ENCODE measurements at regions not wholly inside any gene's neighbourhood (a gene's known extent, or its start where the extent isn't known, plus 50 kb on each side); places are given as distances from the start of the nearest gene placed in this dataset.

DNA sequence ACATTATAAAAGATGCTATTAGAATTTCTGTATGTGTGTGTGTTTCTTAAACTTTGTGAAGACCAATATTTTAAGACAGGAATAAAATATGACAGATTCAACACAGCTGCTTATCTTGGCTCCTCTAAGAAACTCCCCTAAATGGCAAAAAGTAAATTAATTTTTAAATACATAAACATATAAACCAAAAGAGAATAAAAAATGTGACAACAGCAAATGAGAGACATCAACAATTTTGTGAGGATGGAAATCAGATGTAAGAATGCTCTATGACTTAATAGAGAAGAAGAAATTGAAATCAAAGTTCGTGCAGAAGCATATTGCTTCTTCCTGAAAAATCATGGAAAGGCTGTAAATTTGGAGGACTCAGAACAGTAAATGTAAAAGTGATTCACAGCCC, 1083.8 kb downstream of the FLRT2 start:
- CTCF ChIA-PET: no interaction called here

DNA sequence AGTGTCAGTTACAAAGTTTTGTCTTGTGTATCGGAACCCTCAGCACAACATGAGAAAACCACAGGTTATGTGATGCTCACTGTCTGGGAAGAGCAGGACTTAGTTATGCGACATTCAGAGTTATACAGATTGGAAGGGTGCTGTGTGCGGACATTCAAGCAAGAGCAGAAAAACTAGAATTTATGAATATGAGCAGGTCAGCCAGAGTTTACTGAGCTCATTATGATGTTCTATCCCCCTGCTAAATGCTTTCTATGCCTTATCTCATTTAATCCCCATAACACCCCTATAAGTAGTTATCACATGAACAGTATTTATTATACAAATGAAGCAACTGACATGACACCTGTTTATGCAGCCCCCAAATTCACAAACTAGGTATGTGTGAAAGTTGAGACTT, 1083.2 kb downstream of the FLRT2 start:
- no peaks in the 10 kb centered on the region for H3K27me3 Mint-ChIP-seq
- CTCF ChIA-PET: interaction anchor here (0.6 kb wide), 1 partner anchor 1405 kb away, joined by 5 read pairs; no protein-coding TSS in a partner anchor
- no peak for DNase-seq
- no peaks in the 10 kb centered on the region for H3K9me3 Mint-ChIP-seq
- H3K36me3 Mint-ChIP-seq (ENCODE audit: low read depth): no peaks in the 10 kb centered on the region
- POLR2A ChIA-PET: no interaction called here
- H3K4me3 Mint-ChIP-seq: no peak overlapping the region
- H3K27ac Mint-ChIP-seq: no peak overlapping the region
- H3K4me1 Mint-ChIP-seq: no peaks in the 10 kb centered on the region

More for the DNA sequence above, 1083.8 kb downstream of the FLRT2 start:
- H3K4me3 Mint-ChIP-seq: no peak overlapping the region
- no peak for DNase-seq
- no peaks in the 10 kb centered on the region for H3K36me3 Mint-ChIP-seq (ENCODE audit: low read depth)
- no peaks in the 10 kb centered on the region for H3K4me1 Mint-ChIP-seq
- H3K27me3 Mint-ChIP-seq: no peaks in the 10 kb centered on the region
- H3K27ac Mint-ChIP-seq: no peak overlapping the region
- no peaks in the 10 kb centered on the region for H3K9me3 Mint-ChIP-seq
- POLR2A ChIA-PET: no interaction called here

DNA sequence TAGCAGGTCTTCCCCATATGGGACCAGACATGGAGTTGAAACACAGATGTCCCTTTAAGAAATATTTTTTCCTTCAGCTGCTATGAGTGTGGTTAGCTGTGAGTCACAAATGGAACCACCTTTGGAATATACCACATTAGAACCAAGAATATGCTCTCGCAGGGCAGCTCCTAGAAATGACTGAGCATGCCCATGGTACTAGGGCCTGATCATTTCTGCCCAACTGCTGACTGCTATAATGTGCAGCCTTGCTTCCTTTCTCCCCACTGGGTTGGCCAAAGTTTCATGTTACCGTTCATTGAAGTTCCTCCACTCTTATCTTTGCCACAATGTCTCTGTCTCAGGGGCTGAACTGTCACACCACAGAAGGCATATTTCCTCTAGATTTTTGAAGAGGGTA, 1074.6 kb downstream of the FLRT2 start:
- CTCF ChIA-PET: no interaction called here
- no peak for DNase-seq
- H3K4me1 Mint-ChIP-seq: no peaks in the 10 kb centered on the region
- no peaks in the 10 kb centered on the region for H3K36me3 Mint-ChIP-seq (ENCODE audit: low read depth)
- H3K9me3 Mint-ChIP-seq: no peaks in the 10 kb centered on the region
- no peak overlapping the region for H3K27ac Mint-ChIP-seq
- no peak overlapping the region for H3K4me3 Mint-ChIP-seq
- POLR2A ChIA-PET: no interaction called here
- no peaks in the 10 kb centered on the region for H3K27me3 Mint-ChIP-seq

DNA sequence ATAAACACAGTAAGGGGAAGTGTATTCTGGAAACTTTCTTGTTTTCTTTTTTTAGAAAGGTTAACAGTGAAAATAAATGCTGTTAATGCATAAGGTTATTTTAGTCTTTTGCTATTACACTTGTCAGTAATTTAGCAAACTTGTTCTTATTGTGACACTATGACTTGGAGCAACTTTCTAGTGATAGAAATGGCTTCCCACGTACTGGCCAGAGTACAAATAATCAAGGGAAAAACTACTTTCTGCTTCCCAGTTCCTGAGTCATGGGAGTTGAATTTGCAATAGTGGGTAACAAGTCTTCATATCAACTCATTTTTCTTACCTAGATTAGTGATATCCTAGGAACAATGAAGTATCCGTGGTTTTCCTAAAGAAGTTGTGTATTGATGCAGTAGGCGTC, 1072.3 kb downstream of the FLRT2 start:
- CTCF ChIA-PET: no interaction called here

DNA sequence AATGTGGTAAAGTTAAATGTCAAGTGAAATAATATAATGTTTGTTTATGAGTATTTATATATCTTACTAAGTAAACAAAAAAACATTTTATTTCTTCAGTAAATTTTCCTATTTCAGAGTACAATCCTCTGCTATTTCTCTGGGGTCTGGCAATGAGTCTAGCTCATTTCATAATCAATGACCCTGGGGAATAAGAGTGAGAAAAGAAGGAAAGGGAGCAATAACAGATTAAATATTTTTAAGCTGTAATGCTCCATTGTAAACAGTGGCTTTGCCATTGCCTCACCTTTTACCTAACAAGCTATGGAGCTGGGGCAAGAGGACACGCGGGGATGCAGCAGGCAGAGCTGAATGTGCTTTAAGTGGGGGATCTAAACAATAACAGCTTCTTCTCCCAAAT, 1071.9 kb downstream of the FLRT2 start:
- no peaks in the 10 kb centered on the region for H3K27me3 Mint-ChIP-seq
- H3K4me3 Mint-ChIP-seq: no peak overlapping the region
- no peaks in the 10 kb centered on the region for H3K4me1 Mint-ChIP-seq
- POLR2A ChIA-PET: no interaction called here
- CTCF ChIA-PET: no interaction called here
- H3K9me3 Mint-ChIP-seq: no peaks in the 10 kb centered on the region
- DNase-seq: no peak
- no peak overlapping the region for H3K27ac Mint-ChIP-seq
- no peaks in the 10 kb centered on the region for H3K36me3 Mint-ChIP-seq (ENCODE audit: low read depth)

More for the DNA sequence above, 1072.3 kb downstream of the FLRT2 start:
- Mint-ChIP-seq H3K4me1 (no peaks in the 10 kb centered on the region), H3K4me3 (no peak overlapping the region), H3K9me3 (no peaks in the 10 kb centered on the region), H3K27ac (no peak overlapping the region), H3K27me3 (no peaks in the 10 kb centered on the region), H3K36me3 (ENCODE audit: low read depth) (no peaks in the 10 kb centered on the region)
- POLR2A ChIA-PET: no interaction called here
- DNase-seq: no peak

DNA sequence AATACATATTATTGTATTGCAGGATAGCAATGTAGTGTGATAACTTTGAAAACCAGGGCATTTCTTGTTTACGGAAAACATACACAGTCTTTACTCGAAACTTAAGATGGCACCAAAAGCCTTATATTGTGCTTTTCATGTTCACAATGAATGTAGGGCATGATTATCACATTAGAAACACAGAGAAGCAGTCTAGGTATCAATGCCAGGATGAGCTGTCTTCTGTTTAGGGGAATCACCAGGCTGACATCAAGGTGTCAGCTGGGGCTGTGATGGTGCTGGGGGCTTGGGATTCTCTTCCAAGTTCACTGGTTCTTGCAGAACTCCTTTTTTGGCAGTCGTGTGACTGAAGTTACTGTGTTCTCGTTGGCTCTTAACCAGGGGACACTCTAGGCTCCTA, 1067.3 kb downstream of the FLRT2 start:
- DNase-seq: no peak
- H3K9me3 Mint-ChIP-seq: peaks cover 8% of the 10 kb centered on the region
- H3K27ac Mint-ChIP-seq: no peak overlapping the region
- H3K4me1 Mint-ChIP-seq: no peaks in the 10 kb centered on the region
- H3K27me3 Mint-ChIP-seq: no peaks in the 10 kb centered on the region
- no peak overlapping the region for H3K4me3 Mint-ChIP-seq
- no peaks in the 10 kb centered on the region for H3K36me3 Mint-ChIP-seq (ENCODE audit: low read depth)
- POLR2A ChIA-PET: no interaction called here
- CTCF ChIA-PET: no interaction called here

DNA sequence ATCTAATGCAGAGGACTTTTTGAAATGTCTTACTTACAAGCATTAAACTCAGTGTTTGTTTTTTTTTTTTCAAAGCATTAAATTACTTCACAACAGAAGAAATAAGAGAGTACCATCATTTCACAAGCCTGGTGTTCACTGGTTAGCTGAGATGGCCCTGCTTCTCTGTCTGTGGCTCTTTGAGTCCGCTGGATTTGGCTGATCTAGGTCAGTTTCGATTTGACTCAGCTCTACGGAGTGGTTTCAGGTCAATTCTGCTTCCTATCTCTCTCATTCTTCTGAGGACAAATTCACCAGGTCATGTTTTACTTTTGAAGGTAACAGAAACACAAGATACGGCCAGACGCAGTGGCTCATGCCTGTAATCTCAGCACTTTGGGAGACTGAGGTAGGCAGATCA, 1066.1 kb downstream of the FLRT2 start:
- POLR2A ChIA-PET: no interaction called here
- H3K9me3 Mint-ChIP-seq: peaks cover 8% of the 10 kb centered on the region
- CTCF ChIA-PET: no interaction called here
- no peaks in the 10 kb centered on the region for H3K4me1 Mint-ChIP-seq
- no peak overlapping the region for H3K27ac Mint-ChIP-seq
- no peak for DNase-seq
- H3K27me3 Mint-ChIP-seq: no peaks in the 10 kb centered on the region
- no peaks in the 10 kb centered on the region for H3K36me3 Mint-ChIP-seq (ENCODE audit: low read depth)
- H3K4me3 Mint-ChIP-seq: no peak overlapping the region

DNA sequence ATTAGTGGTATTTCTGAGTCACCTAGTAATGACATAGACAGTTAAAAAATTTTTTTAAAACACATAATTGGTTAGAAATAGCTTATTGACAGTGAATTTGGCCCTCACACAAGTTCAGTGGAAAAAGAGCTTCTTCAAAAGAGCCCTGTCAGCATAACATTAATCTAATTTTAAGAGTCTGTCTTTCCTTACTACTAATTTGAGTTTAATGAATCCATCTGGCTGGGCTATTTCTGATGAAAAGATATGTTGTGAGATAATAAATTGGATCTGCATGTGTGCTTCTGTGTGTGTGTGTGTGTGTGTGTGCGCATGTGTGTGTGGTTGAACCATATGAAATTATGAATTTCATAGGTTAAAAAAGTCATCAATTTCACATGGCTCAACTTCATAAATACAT, 1045.2 kb downstream of the FLRT2 start:
- ChIA-PET POLR2A (no interaction called here), CTCF (no interaction called here)
- H3K4me3 Mint-ChIP-seq: no peak overlapping the region
- no peaks in the 10 kb centered on the region for H3K27me3 Mint-ChIP-seq
- DNase-seq: no peak
- no peak overlapping the region for H3K27ac Mint-ChIP-seq
- no peaks in the 10 kb centered on the region for H3K4me1 Mint-ChIP-seq
- no peaks in the 10 kb centered on the region for H3K36me3 Mint-ChIP-seq (ENCODE audit: low read depth)
- no peaks in the 10 kb centered on the region for H3K9me3 Mint-ChIP-seq

DNA sequence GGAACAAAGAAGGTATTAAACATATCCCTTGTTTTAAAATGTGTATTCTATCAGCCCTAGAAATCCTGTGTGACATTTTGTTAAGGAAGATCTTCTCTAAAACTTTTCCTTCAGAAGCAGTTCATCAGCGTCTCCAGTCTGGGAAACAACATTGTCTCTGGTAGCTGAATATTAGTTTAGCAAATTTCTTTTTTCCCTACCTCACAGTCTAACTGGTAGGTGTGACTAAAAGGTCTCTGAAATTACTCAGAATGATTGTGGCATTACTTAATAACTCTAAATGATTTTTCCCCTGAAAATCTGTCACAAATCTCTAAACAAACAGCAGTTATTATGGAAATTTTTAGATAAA, 1044.8 kb downstream of the FLRT2 start:
- Mint-ChIP-seq H3K36me3 (ENCODE audit: low read depth) (no peaks in the 10 kb centered on the region), H3K9me3 (no peaks in the 10 kb centered on the region), H3K4me3 (no peak overlapping the region), H3K4me1 (no peaks in the 10 kb centered on the region), H3K27me3 (no peaks in the 10 kb centered on the region), H3K27ac (no peak overlapping the region)
- no peak for DNase-seq
- CTCF ChIA-PET: no interaction called here
- POLR2A ChIA-PET: no interaction called here

DNA sequence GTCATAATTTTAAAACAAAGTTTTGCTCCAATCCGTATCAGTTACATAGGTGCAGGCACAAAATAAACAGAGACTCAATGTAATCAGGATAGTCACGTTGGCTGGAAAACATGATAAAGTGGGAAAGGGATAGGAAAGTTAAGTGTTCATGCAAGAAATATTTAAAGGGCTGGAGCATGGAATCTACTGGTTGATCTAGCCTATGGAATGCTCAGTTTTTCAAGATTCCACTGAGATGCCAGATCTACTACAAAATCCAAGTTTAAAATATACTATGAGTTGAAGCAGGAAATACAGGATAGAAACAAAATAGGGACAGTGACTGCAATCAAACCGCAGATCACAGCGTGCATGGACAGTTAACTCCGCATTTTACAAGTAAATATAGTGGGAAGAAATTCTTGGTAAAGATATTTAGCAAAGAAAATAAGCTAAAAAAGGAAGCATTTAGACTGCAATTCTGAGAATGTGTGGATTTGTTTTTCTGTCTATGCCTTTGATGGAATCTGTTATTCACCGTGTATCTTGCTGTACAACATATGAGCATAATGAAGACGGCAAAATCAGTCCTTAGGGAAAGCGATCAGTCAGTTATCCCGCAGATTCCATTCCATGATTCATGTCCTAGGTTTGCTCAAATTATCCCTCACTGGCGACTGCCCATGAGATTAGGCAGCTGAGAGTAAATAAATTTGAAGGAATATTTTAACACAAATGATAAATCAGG, 1044.3 kb downstream of the FLRT2 start:
- H3K4me1 Mint-ChIP-seq: no peaks in the 10 kb centered on the region
- H3K27me3 Mint-ChIP-seq: no peaks in the 10 kb centered on the region
- no peak for DNase-seq
- no peaks in the 10 kb centered on the region for H3K36me3 Mint-ChIP-seq (ENCODE audit: low read depth)
- H3K9me3 Mint-ChIP-seq: no peaks in the 10 kb centered on the region
- no peak overlapping the region for H3K27ac Mint-ChIP-seq
- ChIA-PET CTCF (no interaction called here), POLR2A (no interaction called here)
- no peak overlapping the region for H3K4me3 Mint-ChIP-seq

DNA sequence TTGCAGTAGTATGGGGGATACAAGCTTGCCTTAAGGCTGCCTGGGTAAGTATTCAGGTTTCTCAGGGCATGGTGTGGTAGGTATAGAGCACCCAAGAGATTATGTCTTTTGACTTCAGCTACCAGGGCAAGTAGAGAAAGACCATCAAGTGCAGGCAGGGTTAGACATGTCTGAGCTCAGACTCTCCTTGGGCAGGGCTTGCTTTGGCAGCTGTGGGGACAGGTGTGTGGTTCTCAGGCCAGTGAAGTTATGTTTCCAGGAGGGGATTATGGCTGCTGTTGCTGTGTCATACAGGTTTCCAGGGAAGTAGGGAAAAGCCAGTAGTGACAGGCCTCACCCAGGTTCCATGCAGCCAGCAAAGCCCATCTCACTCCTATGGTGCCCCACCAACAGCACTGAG, 1040.4 kb downstream of the FLRT2 start:
- POLR2A ChIA-PET: no interaction called here
- Mint-ChIP-seq H3K9me3 (no peaks in the 10 kb centered on the region), H3K27me3 (no peaks in the 10 kb centered on the region), H3K4me3 (no peak overlapping the region), H3K4me1 (no peaks in the 10 kb centered on the region), H3K36me3 (ENCODE audit: low read depth) (no peaks in the 10 kb centered on the region), H3K27ac (no peak overlapping the region)
- CTCF ChIA-PET: no interaction called here
- DNase-seq: no peak

DNA sequence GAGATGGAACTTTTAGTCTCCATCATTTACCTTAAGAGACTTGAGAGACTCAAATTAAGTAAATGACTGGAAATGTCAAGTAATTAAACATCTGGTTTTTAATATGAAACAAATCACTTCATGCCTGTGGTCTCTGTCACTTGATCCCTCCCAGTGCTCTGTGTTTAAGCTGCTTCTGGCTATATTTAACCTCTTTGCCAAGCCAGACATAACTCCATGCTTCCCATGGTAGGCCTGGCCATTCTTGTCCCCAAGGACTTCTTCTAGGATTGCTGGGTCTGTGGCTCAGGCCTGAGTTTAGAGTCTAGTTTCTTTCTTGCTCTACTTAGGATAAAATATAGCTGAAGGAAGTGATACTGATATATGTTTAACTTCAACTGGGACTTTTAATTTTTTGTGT, 1013.6 kb downstream of the FLRT2 start:
- H3K27me3 Mint-ChIP-seq: no peaks in the 10 kb centered on the region
- DNase-seq: no peak
- H3K36me3 Mint-ChIP-seq (ENCODE audit: low read depth): no peaks in the 10 kb centered on the region
- H3K9me3 Mint-ChIP-seq: no peaks in the 10 kb centered on the region
- POLR2A ChIA-PET: no interaction called here
- CTCF ChIA-PET: no interaction called here
- no peaks in the 10 kb centered on the region for H3K4me1 Mint-ChIP-seq
- H3K27ac Mint-ChIP-seq: no peak overlapping the region
- H3K4me3 Mint-ChIP-seq: no peak overlapping the region

DNA sequence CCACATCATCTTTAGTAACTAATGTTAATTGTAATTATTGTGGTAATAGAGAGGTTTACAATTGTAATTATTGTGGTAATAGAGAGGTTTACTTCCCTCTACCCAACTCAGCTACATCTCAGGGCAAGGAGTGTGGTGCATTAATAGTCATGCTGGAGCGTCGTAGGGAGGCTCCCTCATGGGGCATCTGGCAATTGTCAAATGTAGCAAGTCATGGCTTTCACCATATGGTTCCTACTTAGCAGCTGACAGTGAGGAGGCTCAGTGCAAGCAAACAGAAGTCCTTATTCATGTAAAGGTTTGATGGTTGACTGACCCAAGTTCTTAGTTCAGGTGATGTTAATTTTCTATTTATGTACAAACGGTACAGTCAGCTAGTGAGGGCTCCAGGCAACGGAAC, 1012.0 kb downstream of the FLRT2 start:
- ChIA-PET CTCF (no interaction called here), POLR2A (no interaction called here)
- no peaks in the 10 kb centered on the region for H3K36me3 Mint-ChIP-seq (ENCODE audit: low read depth)
- H3K27me3 Mint-ChIP-seq: no peaks in the 10 kb centered on the region
- no peaks in the 10 kb centered on the region for H3K9me3 Mint-ChIP-seq
- DNase-seq: no peak
- no peak overlapping the region for H3K4me3 Mint-ChIP-seq
- H3K27ac Mint-ChIP-seq: no peak overlapping the region
- no peaks in the 10 kb centered on the region for H3K4me1 Mint-ChIP-seq

DNA sequence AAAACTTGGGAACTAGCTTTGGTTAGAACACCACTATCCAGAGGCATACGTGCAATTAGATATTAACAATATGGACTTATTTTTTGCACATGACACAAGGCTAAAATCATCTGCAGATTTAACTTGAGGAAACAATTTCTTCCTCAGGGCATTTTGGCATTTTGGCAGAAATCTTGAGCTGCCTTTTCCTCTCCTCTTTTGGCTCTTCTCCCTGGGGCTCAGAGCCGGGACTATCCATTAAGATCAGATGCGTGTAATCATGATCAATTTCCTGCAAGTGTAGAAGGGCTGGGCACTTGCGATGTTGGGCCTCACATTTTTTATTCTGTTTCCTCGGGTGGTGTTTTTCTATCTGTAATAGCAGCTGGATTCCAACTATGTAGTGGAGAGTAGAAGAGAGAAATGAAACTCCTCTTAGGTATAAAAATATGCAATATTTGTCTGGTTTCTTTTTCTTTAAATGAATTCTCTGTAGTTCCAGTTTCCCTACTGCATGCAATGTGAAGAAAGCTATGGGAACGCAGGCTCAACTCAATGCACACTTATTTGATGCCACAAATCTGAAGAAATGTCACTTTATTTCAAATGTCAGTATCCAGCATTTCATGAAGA, 1010.8 kb downstream of the FLRT2 start:
- no peaks in the 10 kb centered on the region for H3K9me3 Mint-ChIP-seq
- POLR2A ChIA-PET: no interaction called here
- H3K27me3 Mint-ChIP-seq: no peaks in the 10 kb centered on the region
- no peak overlapping the region for H3K27ac Mint-ChIP-seq
- H3K4me1 Mint-ChIP-seq: no peaks in the 10 kb centered on the region
- CTCF ChIA-PET: no interaction called here
- H3K36me3 Mint-ChIP-seq (ENCODE audit: low read depth): no peaks in the 10 kb centered on the region
- no peak for DNase-seq
- H3K4me3 Mint-ChIP-seq: no peak overlapping the region
